ENCODE measurements at regions not wholly inside any gene's neighbourhood (a gene's known extent, or its start where the extent isn't known, plus 50 kb on each side); places are given as distances from the start of the nearest gene placed in this dataset.

- TF ChIP-seq, protein P1, sequence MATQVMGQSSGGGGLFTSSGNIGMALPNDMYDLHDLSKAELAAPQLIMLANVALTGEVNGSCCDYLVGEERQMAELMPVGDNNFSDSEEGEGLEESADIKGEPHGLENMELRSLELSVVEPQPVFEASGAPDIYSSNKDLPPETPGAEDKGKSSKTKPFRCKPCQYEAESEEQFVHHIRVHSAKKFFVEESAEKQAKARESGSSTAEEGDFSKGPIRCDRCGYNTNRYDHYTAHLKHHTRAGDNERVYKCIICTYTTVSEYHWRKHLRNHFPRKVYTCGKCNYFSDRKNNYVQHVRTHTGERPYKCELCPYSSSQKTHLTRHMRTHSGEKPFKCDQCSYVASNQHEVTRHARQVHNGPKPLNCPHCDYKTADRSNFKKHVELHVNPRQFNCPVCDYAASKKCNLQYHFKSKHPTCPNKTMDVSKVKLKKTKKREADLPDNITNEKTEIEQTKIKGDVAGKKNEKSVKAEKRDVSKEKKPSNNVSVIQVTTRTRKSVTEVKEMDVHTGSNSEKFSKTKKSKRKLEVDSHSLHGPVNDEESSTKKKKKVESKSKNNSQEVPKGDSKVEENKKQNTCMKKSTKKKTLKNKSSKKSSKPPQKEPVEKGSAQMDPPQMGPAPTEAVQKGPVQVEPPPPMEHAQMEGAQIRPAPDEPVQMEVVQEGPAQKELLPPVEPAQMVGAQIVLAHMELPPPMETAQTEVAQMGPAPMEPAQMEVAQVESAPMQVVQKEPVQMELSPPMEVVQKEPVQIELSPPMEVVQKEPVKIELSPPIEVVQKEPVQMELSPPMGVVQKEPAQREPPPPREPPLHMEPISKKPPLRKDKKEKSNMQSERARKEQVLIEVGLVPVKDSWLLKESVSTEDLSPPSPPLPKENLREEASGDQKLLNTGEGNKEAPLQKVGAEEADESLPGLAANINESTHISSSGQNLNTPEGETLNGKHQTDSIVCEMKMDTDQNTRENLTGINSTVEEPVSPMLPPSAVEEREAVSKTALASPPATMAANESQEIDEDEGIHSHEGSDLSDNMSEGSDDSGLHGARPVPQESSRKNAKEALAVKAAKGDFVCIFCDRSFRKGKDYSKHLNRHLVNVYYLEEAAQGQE (IDR thresholded peaks at IDR 0.05; ENCODE audit: insufficient replicate concordance, low read depth) = no peak
- TF ChIP-seq SPI1 (IDR thresholded peaks at IDR 0.05; ENCODE audit: borderline replicate concordance, low read depth) (no peak), POLR2AphosphoS5 (IDR thresholded peaks at IDR 0.05; ENCODE audit: low read depth) (no peak), GABPA (IDR thresholded peaks at IDR 0.05; ENCODE audit: low read depth) (no peak)
- TF ChIP-seq, protein P2, sequence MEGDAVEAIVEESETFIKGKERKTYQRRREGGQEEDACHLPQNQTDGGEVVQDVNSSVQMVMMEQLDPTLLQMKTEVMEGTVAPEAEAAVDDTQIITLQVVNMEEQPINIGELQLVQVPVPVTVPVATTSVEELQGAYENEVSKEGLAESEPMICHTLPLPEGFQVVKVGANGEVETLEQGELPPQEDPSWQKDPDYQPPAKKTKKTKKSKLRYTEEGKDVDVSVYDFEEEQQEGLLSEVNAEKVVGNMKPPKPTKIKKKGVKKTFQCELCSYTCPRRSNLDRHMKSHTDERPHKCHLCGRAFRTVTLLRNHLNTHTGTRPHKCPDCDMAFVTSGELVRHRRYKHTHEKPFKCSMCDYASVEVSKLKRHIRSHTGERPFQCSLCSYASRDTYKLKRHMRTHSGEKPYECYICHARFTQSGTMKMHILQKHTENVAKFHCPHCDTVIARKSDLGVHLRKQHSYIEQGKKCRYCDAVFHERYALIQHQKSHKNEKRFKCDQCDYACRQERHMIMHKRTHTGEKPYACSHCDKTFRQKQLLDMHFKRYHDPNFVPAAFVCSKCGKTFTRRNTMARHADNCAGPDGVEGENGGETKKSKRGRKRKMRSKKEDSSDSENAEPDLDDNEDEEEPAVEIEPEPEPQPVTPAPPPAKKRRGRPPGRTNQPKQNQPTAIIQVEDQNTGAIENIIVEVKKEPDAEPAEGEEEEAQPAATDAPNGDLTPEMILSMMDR (IDR thresholded peaks at IDR 0.05; ENCODE audit: insufficient read depth, low read length) = no peak
- no peaks in the 10 kb centered on the region for H3K27me3 ChIP-seq (ENCODE audit: insufficient read depth, poor library complexity, severe bottlenecking)
- DNase-seq (ENCODE audit: low read depth in 1 of 2, low spot score in 1 of 2) = no peak
- H3K4me3 ChIP-seq (replicated peaks; ENCODE audit: insufficient read depth, low read length) = no peak overlapping the region
- H3K27ac ChIP-seq (replicated peaks) = no peak overlapping the region
Measured at GRCh38 chr2:15832849-15833680, 107.3 kb upstream of the MYCN start.

DNA sequence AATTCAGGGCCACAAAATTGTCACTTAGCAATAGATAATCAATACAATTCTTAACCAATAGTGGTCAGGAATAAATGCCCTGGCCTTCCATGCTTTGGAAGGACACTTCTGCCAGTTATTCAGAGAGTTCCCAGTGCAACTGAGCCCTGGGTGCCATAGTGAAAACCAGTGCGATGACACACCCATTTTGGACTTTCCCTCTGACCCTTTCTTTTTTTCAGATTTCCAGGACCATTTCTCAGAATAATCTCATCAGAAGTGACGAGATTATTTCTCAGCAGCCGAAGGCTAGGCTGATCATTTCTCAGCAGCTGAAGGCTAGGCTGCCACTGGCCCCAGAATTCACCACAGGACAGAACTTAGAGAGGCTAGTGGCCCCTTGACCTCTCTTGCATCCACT is 106.6 kb upstream of the MYCN start:
- DNase-seq (ENCODE audit: low read depth in 1 of 2, low spot score in 1 of 2) = no peak
- no peaks in the 10 kb centered on the region for H3K27me3 ChIP-seq (ENCODE audit: insufficient read depth, poor library complexity, severe bottlenecking)
- H3K27ac ChIP-seq (replicated peaks) = no peak overlapping the region
- TF ChIP-seq SPI1 (IDR thresholded peaks at IDR 0.05; ENCODE audit: borderline replicate concordance, low read depth) (no peak), POLR2AphosphoS5 (IDR thresholded peaks at IDR 0.05; ENCODE audit: low read depth) (no peak), GABPA (IDR thresholded peaks at IDR 0.05; ENCODE audit: low read depth) (no peak)
- TF ChIP-seq, protein P1 (IDR thresholded peaks at IDR 0.05; ENCODE audit: insufficient replicate concordance, low read depth) = no peak
- TF ChIP-seq, protein P2 (IDR thresholded peaks at IDR 0.05; ENCODE audit: insufficient read depth, low read length) = no peak
- H3K4me3 ChIP-seq (replicated peaks; ENCODE audit: insufficient read depth, low read length) = no peak overlapping the region

GRCh38 chr2:15834381-15835031 is 105.8 kb upstream of the MYCN start:
- H3K27ac ChIP-seq (replicated peaks) = no peak overlapping the region
- TF ChIP-seq, protein P1 (IDR thresholded peaks at IDR 0.05; ENCODE audit: insufficient replicate concordance, low read depth) = no peak
- no peak for TF ChIP-seq SPI1 (IDR thresholded peaks at IDR 0.05; ENCODE audit: borderline replicate concordance, low read depth)
- no peak for TF ChIP-seq POLR2AphosphoS5 (IDR thresholded peaks at IDR 0.05; ENCODE audit: low read depth)
- H3K27me3 ChIP-seq (ENCODE audit: insufficient read depth, poor library complexity, severe bottlenecking) = no peaks in the 10 kb centered on the region
- no peak overlapping the region for H3K4me3 ChIP-seq (replicated peaks; ENCODE audit: insufficient read depth, low read length)
- DNase-seq (ENCODE audit: low read depth in 1 of 2, low spot score in 1 of 2) = no peak

Measured in HL-60 (cell line).